GM12872 (cell line): ENCODE measurements at regions not wholly inside any gene's neighbourhood (a gene's known extent, or its start where the extent isn't known, plus 50 kb on each side); places are given as distances from the start of the nearest gene placed in this dataset.

ENCODE experiments used
- TF ChIP-seq, protein P1 (sequence below): IDR thresholded peaks from 3 replicates; pipeline ENCODE4 v1.5.1; 2011; ENCODE audit warnings: low read depth, mild to moderate bottlenecking, low read length, moderate library complexity; ENCODE audit not compliant: insufficient read depth

DNA sequence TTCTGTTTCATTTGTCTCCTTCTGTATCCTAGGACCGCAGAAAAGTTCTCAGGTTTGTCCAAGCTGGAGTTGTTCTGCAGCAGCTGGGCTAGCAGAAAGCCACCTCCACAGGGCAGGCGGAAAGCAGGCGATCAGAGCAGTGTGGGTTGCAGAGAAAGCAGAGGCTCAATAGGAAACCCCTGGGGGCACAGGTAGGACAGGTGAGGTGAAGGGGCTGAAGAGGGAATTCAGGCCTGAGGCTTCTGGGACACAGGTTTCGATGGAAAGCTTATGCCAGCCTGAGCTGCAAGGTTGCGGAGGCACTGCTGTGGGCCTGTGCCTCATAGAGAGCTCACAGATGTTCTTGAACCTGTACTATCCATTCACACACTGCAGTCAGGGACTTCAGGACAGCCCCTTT lies 194.9 kb upstream of the TPK1 start:
- TF ChIP-seq, protein P1, sequence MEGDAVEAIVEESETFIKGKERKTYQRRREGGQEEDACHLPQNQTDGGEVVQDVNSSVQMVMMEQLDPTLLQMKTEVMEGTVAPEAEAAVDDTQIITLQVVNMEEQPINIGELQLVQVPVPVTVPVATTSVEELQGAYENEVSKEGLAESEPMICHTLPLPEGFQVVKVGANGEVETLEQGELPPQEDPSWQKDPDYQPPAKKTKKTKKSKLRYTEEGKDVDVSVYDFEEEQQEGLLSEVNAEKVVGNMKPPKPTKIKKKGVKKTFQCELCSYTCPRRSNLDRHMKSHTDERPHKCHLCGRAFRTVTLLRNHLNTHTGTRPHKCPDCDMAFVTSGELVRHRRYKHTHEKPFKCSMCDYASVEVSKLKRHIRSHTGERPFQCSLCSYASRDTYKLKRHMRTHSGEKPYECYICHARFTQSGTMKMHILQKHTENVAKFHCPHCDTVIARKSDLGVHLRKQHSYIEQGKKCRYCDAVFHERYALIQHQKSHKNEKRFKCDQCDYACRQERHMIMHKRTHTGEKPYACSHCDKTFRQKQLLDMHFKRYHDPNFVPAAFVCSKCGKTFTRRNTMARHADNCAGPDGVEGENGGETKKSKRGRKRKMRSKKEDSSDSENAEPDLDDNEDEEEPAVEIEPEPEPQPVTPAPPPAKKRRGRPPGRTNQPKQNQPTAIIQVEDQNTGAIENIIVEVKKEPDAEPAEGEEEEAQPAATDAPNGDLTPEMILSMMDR = no peak

DNA sequence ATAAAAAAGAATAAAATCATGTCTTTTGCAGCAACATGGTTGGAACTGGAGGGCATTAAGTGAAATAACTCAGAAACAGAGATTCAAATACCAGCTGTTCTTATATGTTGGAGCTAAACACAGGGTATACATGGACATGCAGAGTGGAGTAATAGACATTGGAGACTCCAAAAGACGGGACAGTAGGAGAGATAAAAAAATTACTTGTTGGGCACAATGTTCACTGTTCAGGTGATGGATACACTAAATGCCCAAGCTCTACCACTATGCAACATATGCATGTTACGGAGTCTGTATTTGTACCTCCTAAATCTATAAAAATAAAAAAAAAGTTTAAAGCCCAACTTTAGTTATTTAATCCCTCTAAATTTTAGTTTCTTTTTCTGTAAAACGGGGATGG lies 184.6 kb upstream of the TPK1 start:
- TF ChIP-seq, protein P1 = no peak

DNA sequence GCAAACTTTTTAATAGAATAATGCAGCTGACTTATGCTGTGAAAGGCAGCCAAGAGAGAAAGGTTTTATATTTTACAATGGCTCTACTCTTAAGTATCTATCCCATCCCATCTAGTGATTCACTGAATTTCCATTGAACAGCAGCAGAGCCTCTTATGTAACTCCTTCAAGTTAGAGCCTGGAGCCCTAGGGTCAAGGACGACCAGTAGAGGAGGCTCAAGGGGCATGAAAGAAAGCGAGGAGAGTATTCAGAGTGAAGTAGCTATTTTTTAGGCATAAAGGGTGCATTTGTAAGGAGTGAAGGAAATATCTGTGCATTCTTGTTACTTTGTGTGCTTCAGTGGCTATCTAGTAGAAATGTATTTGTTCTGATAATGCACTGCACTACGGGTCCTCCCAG lies 180.2 kb upstream of the TPK1 start:
- TF ChIP-seq, protein P1 = 0 out of 3 replicates have a peak, but pooled peaks have one; percentile 8

DNA sequence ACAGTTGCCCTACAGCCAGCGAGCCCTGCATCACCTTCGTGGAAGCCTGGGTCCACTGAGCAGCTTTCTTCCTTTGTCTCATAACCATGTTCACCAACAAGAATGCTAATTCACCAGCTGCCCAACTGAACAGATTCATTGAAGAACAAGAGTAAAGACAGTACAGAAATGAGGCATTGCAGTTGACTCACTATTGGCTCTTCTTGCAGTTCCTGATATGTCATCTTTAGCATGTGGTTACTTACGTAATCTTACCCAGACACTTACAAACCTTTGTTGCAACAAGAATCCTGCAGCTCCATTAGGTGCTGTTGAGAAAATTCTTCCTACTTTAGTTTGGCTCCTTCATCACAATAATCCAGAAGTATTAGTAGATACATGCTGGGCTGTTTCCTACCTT lies 174.0 kb upstream of the TPK1 start:
- TF ChIP-seq, protein P1 = no peak

DNA sequence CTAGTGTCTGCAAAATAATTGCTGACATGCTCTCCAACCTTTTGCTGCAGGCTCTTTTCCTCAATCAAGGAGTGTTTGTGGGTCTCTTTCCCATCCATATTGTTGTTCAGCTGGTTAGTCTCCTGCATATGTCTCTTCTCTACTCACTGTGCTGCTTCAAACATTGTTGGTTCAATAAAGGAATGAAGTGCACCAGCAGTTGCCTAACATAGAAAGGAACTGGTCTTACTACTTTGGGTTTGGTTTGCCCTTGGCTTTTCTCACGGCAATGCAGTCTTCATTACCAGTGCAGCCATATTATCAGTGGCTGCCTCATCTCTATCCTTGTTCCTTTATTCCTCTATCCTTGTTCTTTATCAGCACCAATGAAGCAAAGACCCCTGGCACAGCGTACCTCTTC lies 169.7 kb upstream of the TPK1 start:
- TF ChIP-seq, protein P1 = no peak

DNA sequence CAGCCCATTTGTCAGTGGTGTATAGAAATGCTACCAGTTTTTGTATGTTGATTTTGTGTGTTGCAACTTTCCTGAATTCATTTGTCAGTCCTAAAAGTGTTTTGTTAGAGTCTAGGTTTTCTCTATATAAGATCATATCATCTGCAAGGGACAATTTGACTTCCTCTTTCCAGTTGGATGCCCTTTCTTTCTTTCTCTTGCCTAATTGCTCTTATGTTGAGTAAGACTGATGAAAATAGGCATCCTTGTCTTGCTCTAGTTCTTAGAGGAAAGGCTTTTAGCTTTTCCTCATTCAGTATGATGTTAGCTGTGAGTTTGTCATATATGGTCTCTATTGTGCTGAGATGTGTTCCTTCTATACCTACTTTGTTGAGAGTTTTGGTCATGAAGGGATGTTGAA lies 161.7 kb upstream of the TPK1 start:
- TF ChIP-seq, protein P1 = no peak

DNA sequence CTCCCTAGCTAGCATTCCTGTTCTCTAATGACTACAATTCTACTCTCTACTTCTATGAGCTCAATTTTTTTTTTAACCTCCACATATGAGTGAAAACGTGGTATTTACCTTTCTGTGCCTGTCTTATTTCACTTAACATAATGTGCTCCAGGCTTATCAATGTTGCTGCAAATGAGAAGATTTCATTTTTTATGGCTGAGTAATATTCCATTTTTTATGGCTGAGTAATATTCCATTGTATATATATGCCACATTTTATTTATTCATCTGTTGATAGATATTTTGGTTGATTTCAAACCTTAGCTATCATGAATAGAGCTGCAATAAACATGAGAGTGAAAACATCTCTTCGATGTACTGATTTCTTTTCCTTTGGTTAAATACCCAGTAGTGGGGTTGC lies 159.6 kb upstream of the TPK1 start:
- TF ChIP-seq, protein P1 = no peak

DNA sequence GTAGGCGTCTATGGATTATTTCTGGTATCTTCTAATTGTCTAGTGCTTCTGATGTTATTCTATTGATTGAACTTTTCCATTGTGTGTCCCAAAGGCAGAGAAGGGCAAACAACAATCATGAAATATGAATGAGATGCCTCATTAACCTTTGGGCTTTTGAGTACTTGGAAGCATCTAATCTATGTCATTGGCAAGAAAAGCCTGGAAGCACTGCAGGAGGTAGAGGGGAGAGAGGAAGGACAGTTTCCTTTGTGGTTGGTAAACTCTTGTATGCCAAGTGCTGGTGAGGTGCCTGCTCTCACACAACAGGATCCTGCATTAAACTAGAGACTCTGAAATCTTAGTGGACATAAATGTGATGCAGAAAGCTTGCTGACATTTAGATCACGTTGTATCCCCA lies 155.2 kb upstream of the TPK1 start:
- TF ChIP-seq, protein P1 = no peak
